CD4-positive, alpha-beta T cell treated with Interleukin-10 for 1 hour (primary cell): ENCODE measurements at regions not wholly inside any gene's neighbourhood (a gene's known extent, or its start where the extent isn't known, plus 50 kb on each side); places are given as distances from the start of the nearest gene placed in this dataset.

ENCODE experiments used
- DNase-seq: peaks from one replicate; pipeline ENCODE4 v3.0.0-alpha.2; 2020

DNA sequence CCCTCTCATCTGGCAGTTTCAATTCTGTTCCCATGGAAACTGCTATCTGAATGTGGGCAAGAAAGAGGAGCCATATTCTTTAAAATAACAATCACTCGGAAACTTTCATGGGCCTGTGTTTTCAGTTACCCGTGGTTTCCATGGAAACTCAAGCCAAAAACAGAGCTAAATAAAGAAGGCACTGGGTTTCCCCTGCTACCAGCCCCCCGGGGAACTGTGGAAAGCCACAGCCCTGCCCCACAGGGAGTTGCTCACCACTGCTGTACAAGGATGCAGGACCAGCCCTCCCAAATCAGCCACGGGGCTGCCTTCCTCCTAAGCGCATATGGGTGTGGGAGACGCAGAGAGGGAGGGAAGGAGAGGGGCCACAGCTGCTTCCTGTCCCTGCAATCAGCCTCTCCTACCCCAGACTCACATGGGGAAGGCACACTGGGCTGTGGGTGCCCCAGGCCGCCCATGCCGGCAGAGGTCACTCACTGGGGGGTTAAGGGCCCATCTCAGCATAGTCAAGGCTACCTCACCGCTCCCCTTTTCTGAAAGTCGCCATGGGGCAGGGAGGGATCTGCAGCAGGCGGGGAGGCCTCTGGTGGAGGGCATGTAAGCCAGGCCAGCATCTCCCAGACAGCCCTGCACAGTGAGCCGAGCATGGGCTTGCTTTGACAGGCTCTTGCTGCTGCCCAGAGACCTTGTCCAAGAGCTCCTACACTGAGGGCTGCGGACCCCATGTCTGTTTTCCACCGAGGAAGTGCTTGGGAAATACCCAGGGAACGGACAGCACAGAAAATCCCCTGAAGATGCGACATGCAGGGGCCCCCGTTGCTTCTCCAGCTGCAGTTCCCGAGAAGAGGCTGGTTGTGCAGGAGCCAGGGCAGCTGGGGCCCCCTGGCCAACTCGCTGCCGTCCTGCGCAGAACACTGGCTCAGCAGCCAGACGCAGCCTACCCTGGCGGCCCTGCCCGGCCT lies 157.3 kb upstream of the PPP2R2D start:
- peak; percentile 1 for DNase-seq

DNA sequence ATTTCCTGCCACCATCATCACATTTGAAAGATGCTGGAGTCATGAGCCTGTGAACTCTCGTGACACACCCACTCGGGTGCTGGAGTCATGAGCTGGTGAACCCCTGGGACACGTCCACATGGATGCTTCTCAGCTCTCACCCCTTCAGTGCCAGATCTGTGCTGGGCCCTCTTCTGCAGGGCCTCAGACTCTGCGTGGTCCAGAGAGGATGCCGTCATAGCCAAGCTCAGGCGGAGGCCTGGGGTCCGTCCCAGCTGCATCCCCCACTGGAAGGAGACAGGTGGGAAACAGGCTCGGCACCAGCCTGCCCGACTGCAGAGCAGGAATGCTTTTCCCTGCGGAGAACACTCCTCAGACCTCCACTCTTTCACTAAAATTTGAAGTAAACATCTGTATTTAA lies 156.5 kb upstream of the PPP2R2D start:
- DNase-seq, result no peak

DNA sequence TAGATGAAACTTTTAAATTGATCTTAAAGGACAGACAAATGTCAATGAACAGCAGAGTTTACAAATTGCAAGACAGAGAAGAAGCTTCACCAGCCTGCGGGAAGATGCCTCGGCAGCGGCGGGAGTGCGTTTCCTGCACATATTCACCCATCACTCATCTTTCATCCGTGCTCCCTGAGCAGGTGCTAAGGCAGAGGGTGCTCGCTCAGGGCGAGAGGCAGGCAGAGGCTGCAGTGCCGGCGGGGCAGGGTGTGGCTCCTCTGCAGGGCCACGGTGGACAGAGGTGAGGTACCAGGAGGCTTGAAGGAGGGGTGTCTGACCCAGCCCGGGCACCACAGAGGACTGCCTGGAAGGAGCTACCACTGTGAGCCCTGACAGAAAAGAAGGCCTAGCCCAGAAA lies 155.2 kb upstream of the PPP2R2D start:
- DNase-seq, result no peak

DNA sequence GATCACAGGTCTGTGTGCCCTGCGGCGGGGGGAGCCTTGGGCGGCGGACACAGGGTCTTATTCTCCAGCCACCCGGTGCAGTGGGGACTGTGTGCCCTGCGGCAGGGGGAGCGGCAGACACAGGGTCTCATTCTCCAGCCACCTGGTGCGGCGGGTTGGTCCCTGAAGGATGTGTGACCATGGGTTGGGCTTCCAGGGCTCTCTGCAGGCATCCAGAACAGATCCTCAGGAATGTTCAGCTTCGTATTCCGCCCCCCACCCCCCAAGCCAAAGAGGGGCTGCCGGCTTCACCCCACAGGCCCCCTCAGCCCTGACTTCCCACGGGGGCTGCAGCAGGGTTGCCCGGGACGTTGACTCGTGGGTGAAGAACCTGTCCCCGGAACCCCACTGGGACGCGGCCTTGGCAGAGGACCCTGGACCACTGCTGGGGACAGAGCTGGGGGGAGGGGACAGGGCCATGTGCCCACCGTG lies 154.5 kb upstream of the PPP2R2D start:
- no peak for DNase-seq

GRCh38 chr10:131746785-131747184 lies 154.0 kb upstream of the PPP2R2D start:
- DNase-seq, result no peak

DNA sequence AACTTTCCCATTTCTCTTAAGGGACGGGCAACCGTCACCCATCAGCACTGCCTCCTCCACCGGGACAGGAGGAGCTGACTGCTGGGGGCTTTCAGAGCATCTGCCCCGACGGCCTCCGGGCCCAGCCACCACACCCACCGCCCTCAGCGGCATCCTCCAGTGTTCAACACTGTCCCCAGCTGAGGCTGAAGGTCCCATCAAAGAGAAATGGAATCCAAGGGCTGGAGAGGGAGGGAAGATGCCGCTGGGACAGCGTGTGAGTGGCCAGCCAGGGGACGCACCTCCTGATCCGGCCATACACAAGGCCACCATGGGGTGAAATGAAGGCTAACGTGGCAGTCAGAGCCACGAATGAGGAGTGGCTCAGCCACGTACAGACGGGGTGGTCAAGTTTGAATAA lies 153.6 kb upstream of the PPP2R2D start:
- no peak for DNase-seq

- DNase-seq, result no peak
These were observed 153.0 kb upstream of the PPP2R2D start for GRCh38 chr10:131747791-131748190.

- no peak for DNase-seq
These were observed 152.6 kb upstream of the PPP2R2D start for GRCh38 chr10:131748191-131748590.

DNA sequence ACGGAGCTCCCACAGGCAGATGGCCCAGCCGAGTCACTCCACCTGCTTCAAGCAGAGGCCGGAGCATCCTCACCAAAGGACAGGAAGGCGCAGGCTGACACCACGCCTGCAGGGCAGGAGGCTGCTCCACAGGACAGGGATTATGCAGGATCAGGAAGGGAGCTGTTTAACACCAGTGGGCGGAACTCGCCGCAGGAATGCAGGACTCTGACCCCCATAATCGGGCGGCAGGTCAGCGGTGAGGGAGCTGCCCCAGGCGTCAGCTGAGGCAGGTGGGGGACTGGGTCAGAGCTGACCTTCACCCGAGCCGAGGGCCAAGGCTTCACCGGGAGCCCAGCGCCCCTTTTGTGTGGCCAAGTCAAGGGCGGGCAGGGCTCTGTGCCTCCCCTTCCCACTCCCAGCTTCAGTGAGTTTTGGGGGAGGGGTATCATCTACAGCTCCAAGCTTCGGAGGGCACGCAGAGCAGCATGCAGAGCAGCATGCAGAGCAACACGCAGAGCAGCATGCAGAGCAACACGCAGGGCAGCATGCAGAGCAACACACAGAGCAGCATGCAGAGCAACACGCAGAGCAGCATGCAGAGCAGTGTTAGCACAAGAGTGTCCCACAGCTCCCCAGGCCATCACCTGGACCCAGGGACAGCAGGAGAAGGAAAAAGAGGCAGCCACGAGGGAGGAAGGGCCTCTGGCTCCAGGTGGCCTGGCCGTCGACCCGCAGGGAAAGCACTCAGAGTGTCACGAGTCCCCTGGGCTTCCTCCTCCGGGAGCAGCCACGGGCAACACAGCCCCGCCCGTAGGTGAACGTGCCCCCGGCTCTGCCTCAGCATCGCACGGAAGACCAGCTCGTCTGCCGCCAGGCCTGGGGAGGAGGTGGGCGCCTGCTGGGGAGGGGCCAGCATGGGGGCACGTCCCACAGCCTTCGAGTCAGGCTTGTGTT lies 151.7 kb upstream of the PPP2R2D start:
- DNase-seq, result no peak

DNA sequence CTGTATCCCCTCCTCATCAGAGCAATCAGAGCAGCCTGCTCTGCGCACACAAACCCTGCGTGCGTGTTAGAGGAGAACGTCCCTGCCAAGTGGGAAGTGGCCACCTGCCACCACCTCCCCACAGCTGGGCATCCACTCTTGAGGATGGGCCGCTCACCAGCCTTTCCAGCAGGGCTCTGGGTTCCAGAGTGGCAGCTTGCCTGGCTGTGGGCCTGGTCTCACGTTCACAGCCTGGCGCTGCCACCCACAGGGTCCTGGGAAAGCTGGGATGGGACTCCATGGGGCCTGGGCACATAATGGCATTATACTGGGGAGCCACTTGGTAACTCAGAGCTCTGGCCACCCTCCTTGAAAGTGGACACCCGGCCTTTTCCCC lies 151.1 kb upstream of the PPP2R2D start:
- no peak for DNase-seq

- DNase-seq, result no peak
These were observed 150.5 kb upstream of the PPP2R2D start for GRCh38 chr10:131750171-131750895.

DNA sequence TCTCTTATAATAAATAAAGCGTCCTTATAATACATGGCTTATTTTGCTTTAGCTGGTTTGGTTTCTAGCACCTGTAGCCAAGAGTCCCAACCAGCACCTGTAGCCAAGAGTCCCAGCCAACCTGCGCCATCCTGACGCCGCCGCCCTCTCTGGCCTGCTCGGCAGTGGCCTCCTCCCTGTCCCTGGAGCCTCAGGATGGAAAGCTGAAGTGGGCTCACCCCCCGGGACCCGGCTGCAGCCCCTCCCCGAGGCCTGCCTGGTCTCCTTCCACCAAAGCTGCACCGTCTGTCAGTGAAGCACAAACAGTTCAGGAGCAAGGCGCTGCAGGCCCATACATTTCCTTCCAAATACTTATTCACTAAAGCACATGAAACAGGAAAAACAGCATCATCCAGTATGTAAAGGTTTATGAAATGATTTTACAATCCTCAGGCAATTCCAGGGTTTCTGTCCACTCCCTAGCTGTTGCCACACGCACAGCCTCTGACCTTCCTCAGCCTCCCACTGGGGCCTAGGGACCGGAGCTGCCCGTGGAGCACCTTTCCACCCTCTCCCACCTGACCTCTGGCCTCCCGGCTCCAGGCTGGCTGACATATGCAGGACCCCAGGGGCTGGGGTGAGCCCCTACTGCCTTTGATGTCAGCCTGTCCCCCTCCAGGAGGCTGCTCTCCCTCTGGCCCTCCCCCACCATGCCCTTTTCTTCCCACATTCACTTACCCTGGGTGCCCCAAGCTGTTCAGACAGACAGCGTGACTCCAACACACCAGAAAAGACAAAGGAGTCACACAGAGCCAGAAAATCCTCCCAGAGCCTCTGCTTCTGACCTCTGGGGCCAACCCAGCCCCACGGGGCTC lies 149.6 kb upstream of the PPP2R2D start:
- no peak for DNase-seq

DNA sequence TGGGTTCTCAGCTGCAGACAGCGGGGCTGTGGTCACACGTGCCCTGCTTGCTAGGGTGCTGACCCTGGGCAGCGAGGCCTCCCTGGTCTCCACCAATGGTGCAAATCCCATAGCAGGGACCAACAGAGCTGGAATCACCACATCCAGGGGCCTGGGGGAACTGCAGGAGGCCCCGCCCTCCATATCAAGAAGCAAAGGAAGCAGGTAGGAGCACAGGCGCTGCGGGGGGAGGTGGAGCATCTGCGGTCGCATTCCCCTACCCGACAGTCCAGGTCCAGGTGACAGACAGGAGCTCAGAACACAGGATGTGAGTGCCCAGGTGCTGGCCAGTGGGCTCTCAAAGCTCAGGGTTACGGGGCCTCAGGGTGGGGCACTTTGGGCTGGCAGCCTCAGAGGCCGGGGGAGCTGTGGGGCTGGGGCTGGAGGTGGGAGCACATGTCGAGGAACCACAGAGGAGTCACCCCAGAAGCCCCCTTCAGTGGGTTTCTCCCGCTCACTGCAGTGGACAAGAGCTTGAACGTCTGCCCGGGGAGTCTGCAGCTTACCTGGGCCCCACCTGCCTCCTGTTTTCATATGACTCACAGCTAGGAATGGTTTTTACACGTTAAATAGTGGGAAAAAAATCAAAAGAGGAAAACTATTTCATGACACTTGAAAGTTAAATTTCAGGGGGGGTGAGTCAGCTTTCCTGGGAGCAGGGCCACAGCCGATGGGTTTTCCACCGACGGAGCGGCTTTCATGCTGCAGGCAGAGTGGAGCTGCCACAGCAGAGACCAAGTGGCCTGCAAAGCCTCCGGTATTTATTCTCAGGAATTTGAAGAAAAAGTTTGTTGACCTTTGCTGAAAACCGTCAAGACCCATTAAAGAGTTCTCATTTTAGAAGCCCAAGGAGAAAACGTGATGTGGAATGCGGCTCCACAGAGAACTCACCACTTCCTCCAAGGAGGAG lies 148.7 kb upstream of the PPP2R2D start:
- no peak for DNase-seq

- no peak for DNase-seq
These were observed 147.5 kb upstream of the PPP2R2D start for GRCh38 chr10:131753336-131753735.

- DNase-seq, result no peak
These were observed 145.6 kb upstream of the PPP2R2D start for GRCh38 chr10:131755200-131755599.

GRCh38 chr10:131757285-131758058 lies 143.3 kb upstream of the PPP2R2D start:
- no peak for DNase-seq

- DNase-seq, result no peak
These were observed 142.5 kb upstream of the PPP2R2D start for GRCh38 chr10:131758062-131758938.

DNA sequence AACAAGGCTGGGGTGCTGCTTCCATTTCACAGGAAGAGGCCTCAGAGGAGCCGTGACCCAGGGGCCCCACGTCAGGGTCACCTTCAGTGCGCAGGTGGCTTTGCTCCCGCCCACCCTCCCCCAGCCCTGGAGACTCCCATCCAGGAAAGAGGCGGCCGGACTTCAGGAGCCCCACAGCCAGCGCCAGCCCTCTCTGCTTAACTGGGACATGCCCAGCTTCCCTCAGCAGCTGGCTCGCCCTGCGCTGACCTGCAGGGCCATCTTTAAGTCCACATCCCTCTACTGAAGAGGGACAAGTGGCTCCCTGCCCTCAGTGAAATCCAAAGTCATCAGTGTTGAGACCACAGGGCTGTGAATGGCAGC lies 141.9 kb upstream of the PPP2R2D start:
- no peak for DNase-seq

DNA sequence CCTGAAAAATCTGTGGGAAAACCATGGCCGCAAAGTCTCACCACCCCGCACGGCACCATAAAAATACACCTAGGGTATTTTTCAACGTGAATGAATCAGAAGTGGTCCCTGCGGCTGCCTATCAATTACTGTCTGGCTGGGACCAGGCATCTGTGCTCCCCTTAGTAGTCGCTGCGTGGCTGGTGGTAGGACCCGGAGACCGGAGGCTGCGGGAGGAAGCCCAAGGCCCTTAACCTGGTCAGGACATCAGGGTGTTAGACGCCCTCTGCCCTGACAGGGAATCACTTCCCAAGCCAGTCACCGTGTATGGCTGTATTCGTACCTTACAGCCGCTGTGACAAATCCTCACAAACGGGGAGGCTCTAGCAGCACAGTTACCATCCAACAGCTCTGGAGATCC lies 141.5 kb upstream of the PPP2R2D start:
- no peak for DNase-seq
